ENCODE measurements at regions not wholly inside any gene's neighbourhood (a gene's known extent, or its start where the extent isn't known, plus 50 kb on each side); places are given as distances from the start of the nearest gene placed in this dataset.

- no peaks in the 10 kb centered on the region for H3K36me3 Mint-ChIP-seq (ENCODE audit: unreplicated experiment)
- peaks cover 6% of the 10 kb centered on the region for H3K27me3 Mint-ChIP-seq (ENCODE audit: unreplicated experiment)
- H3K27ac Mint-ChIP-seq (ENCODE audit: unreplicated experiment), result no peak overlapping the region
- H3K9me3 Mint-ChIP-seq (ENCODE audit: unreplicated experiment), result peaks cover 2% of the 10 kb centered on the region
- no peak for TF ChIP-seq CTCF (IDR thresholded peaks at IDR 0.05; ENCODE audit: partially characterized antibody, unreplicated experiment)
- no peak overlapping the region for H3K4me3 Mint-ChIP-seq (ENCODE audit: unreplicated experiment)
- H3K4me1 Mint-ChIP-seq (ENCODE audit: low read depth, unreplicated experiment), result peaks cover 4% of the 10 kb centered on the region
- no peak for DNase-seq
These were observed 127.6 kb downstream of the OAT start for GRCh38 chr10:124291001-124291701.

GRCh38 chr10:124289851-124290795, 128.6 kb downstream of the OAT start:
- H3K27ac Mint-ChIP-seq (ENCODE audit: unreplicated experiment), result peak overlapping the region; percentile 52
- H3K4me1 Mint-ChIP-seq (ENCODE audit: low read depth, unreplicated experiment), result peaks cover 4% of the 10 kb centered on the region
- no peak for DNase-seq
- H3K27me3 Mint-ChIP-seq (ENCODE audit: unreplicated experiment), result peaks cover 5% of the 10 kb centered on the region
- H3K36me3 Mint-ChIP-seq (ENCODE audit: unreplicated experiment), result no peaks in the 10 kb centered on the region
- no peak for TF ChIP-seq CTCF (IDR thresholded peaks at IDR 0.05; ENCODE audit: partially characterized antibody, unreplicated experiment)
- H3K9me3 Mint-ChIP-seq (ENCODE audit: unreplicated experiment), result peaks cover 4% of the 10 kb centered on the region
- H3K4me3 Mint-ChIP-seq (ENCODE audit: unreplicated experiment), result no peak overlapping the region

GRCh38 chr10:124288928-124289850, 129.5 kb downstream of the OAT start:
- Mint-ChIP-seq H3K27ac (ENCODE audit: unreplicated experiment) (no peak overlapping the region), H3K4me3 (ENCODE audit: unreplicated experiment) (no peak overlapping the region), H3K9me3 (ENCODE audit: unreplicated experiment) (peaks cover 6% of the 10 kb centered on the region), H3K36me3 (ENCODE audit: unreplicated experiment) (no peaks in the 10 kb centered on the region), H3K27me3 (ENCODE audit: unreplicated experiment) (peaks cover 5% of the 10 kb centered on the region), H3K4me1 (ENCODE audit: low read depth, unreplicated experiment) (peaks cover 10% of the 10 kb centered on the region)
- TF ChIP-seq CTCF (IDR thresholded peaks at IDR 0.05; ENCODE audit: partially characterized antibody, unreplicated experiment), result no peak
- DNase-seq, result no peak

GRCh38 chr10:124288486-124288885, 130.2 kb downstream of the OAT start:
- Mint-ChIP-seq H3K4me3 (ENCODE audit: unreplicated experiment) (no peak overlapping the region), H3K4me1 (ENCODE audit: low read depth, unreplicated experiment) (peaks cover 16% of the 10 kb centered on the region), H3K27me3 (ENCODE audit: unreplicated experiment) (peaks cover 5% of the 10 kb centered on the region), H3K9me3 (ENCODE audit: unreplicated experiment) (peaks cover 6% of the 10 kb centered on the region), H3K36me3 (ENCODE audit: unreplicated experiment) (no peaks in the 10 kb centered on the region), H3K27ac (ENCODE audit: unreplicated experiment) (no peak overlapping the region)
- no peak for TF ChIP-seq CTCF (IDR thresholded peaks at IDR 0.05; ENCODE audit: partially characterized antibody, unreplicated experiment)
- no peak for DNase-seq
